ENCODE measurements at regions not wholly inside any gene's neighbourhood (a gene's known extent, or its start where the extent isn't known, plus 50 kb on each side); places are given as distances from the start of the nearest gene placed in this dataset.

DNA sequence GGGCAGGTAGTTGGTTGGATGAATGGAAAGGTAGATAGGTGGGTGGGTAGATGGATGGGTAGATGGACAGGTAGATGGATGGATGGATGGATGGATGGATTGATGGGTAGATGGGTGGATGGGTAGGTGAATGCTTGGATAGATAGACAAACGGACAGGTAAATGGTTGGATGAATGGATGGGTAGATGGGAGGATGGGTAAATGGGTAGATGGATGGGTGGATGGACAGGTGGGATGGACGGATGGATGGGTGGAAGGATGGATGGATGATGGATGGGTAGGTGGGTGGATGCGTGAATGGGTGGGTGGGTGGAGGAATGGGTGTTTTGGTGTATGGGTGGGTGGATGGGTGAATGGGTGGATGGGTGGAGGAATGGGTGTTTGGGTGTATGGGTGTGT, 50.1 kb upstream of the ASAP2 start:
- no peaks in the 10 kb centered on the region for H3K4me1 ChIP-seq
- no peaks in the 10 kb centered on the region for H3K36me3 ChIP-seq
- DNase-seq: no peak
- H3K27me3 ChIP-seq: no peaks in the 10 kb centered on the region
- H3K27ac ChIP-seq: no peak overlapping the region
- no peak overlapping the region for H3K4me3 ChIP-seq
- no peaks in the 10 kb centered on the region for H3K9me3 ChIP-seq (replicated peaks)

DNA sequence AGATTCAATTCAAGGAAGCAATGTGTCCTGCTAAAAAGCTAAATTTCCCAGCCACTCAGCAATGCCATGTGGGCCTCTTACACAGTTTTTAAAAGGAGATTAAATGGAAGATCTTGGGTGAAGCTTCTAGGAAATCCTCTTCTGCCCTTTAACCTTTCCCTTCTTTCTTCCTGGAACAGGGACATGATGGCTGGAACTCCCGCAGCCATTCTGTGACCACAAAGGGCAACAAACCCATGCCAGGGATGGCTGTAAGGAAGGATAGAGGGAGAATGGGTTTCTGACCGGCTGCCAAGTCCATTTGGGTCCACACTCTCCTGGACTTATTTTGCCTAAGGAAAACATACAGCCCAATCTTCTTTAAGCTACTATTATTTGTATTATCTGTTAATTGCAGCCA, 52.6 kb upstream of the ASAP2 start:
- no peaks in the 10 kb centered on the region for H3K4me1 ChIP-seq
- no peaks in the 10 kb centered on the region for H3K36me3 ChIP-seq
- no peak for DNase-seq
- no peaks in the 10 kb centered on the region for H3K9me3 ChIP-seq (replicated peaks)
- no peaks in the 10 kb centered on the region for H3K27me3 ChIP-seq
- H3K4me3 ChIP-seq: no peak overlapping the region
- H3K27ac ChIP-seq: no peak overlapping the region

DNA sequence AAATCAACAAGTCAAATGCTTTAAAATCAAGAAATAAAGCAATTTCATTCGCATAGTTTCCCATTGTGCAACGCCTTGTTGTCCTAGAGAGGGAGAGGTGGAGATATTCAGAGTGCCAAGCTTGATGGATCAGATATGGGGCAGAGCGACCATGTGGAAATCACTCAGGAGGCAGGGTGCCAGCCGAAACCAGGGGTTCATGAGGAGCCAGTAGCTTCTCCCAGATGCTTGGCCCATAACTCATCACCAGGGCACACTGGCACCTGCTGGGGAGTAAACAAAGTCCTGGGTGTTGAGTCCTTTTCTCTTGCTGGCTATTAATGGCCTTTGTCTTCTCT, 53.0 kb upstream of the ASAP2 start:
- H3K4me3 ChIP-seq: no peak overlapping the region
- H3K4me1 ChIP-seq: no peaks in the 10 kb centered on the region
- no peak for DNase-seq
- H3K9me3 ChIP-seq (replicated peaks): no peaks in the 10 kb centered on the region
- H3K27me3 ChIP-seq: no peaks in the 10 kb centered on the region
- H3K36me3 ChIP-seq: no peaks in the 10 kb centered on the region
- no peak overlapping the region for H3K27ac ChIP-seq

DNA sequence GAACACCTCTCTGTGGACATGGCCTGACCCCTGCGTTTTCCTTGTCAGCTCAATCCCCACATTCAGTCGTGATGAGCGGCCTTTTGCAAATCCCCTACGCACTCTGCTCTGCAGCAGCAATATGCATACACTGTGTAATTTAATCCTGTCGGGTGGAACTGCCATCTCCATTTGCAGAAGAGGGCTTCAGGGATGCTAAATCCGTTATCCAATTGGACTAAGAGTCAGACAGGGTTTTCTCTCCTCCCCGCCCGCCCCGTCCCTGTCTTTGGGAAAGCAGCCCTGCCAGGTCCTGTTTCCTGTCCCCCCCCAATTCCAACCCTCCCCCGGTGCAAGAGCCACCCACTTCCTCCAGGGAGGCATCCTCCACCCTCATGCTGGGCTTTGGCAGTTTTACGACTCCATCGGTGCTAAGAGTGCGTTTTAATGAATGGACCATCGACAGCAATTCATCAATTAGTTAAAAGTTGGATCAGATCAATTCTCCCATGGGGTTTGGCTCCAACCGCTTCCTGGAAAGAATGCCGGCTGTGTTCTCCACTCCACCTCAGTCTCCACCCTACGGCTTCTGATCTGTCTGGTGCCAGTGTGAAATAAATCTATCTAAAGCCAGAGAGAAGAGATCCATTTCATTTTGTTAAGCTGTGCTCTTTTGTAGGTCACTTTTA, 53.5 kb upstream of the ASAP2 start:
- H3K4me1 ChIP-seq: no peaks in the 10 kb centered on the region
- H3K9me3 ChIP-seq (replicated peaks): no peaks in the 10 kb centered on the region
- DNase-seq: peak; percentile 41 to 63
- H3K36me3 ChIP-seq: no peaks in the 10 kb centered on the region
- H3K27me3 ChIP-seq: no peaks in the 10 kb centered on the region
- no peak overlapping the region for H3K27ac ChIP-seq
- H3K4me3 ChIP-seq: 0 out of 2 replicates have a peak overlapping the region, but pooled peaks have one; percentile 17

DNA sequence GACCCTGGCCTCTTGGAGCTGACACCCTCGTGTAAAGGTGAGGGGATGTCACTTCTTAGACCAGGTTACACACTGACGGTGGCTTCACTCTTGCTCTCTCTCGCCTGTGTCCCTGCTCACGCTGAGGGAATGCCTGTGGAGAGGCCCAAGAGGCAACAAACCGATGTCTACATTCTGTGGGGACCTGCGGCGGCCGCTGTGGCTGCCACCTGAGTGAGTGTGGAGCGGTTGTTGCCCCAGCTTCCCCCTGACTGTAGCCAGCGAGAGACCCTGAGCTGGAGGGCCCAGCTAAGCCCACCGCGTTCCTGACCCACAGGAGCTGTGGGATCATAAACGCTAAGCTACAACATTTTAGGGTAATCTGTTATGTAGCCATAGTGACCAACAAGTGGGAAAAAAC, 55.7 kb upstream of the ASAP2 start:
- H3K4me3 ChIP-seq: no peak overlapping the region
- no peaks in the 10 kb centered on the region for H3K4me1 ChIP-seq
- H3K27ac ChIP-seq: no peak overlapping the region
- DNase-seq: no peak
- H3K9me3 ChIP-seq (replicated peaks): no peaks in the 10 kb centered on the region
- H3K27me3 ChIP-seq: no peaks in the 10 kb centered on the region
- H3K36me3 ChIP-seq: no peaks in the 10 kb centered on the region

DNA sequence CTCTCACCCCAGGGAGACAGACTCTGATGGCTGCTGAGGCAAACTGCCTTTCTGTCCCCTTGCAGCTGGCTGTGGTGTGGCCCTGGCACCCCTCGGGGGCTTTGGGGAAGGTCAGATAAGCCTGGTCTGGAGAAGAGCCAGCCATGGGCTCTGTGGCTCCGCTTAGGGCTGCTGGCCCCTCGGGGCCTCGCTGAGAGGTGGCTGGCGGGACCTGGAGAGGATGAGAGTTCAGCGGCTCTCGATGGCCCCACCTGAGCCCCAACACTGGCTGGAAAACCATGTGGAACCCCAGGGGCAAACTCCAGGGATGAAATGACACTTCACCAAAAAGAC, 56.1 kb upstream of the ASAP2 start:
- no peaks in the 10 kb centered on the region for H3K36me3 ChIP-seq
- no peaks in the 10 kb centered on the region for H3K9me3 ChIP-seq (replicated peaks)
- no peak overlapping the region for H3K4me3 ChIP-seq
- no peaks in the 10 kb centered on the region for H3K27me3 ChIP-seq
- H3K27ac ChIP-seq: no peak overlapping the region
- no peak for DNase-seq
- H3K4me1 ChIP-seq: no peaks in the 10 kb centered on the region

DNA sequence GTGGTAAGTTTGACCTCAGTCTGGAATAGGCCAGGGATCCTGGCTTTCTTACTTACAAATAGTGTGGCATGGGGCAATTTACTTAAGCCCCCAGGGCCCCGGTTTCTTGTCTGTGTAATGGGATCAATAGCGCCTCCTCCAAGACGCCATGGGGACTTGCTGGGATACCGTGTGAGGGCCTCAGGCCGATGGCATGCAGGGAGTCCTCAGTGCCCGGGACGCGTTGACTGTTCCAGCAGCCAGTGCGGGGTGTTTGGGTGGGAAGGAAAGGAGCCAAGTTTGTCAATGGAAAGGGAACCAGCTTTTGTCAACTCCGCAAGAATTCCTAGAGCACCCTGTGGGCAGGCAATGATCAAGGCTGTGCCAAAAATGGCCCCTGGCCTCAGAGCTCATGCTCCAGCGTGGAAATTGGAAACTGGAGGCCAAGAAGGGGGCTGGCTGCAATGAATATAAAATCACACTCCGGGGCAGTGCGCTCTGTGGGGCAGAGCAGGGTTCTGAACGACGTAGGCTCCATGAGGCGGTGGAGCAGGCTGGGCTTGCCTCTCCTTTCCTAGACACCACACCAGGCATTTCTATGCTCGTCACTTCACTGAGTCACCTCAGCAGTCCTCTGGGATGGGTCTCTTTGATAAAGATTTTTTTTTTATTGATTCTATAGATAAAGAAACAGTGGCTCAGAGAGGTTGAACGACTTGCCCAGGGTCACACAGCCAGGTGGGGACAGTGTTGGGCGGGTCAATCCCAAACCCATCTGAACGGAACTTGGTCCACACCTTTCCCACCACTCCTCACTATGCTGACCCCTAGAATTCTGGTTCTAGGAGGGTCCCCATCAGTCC, 56.7 kb upstream of the ASAP2 start:
- Histone ChIP-seq H3K27me3 (no peaks in the 10 kb centered on the region), H3K4me1 (no peaks in the 10 kb centered on the region), H3K36me3 (no peaks in the 10 kb centered on the region), H3K9me3 (replicated peaks) (no peaks in the 10 kb centered on the region), H3K27ac (no peak overlapping the region), H3K4me3 (no peak overlapping the region)
- DNase-seq: no peak

DNA sequence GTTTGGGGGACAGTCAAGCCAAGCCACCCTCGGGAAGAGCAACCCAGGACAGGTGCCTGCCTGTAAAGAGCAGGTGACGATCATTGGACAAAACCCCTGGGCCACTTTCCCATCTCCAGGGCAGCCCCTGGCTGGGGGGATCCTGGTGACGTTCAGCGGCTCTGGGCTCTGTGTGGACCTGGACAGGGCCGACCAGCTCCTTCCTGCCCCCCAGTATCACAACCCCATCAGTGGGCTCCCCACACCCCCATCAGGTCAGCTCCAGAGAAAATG, 57.3 kb upstream of the ASAP2 start:
- no peak overlapping the region for H3K4me3 ChIP-seq
- H3K36me3 ChIP-seq: no peaks in the 10 kb centered on the region
- H3K9me3 ChIP-seq (replicated peaks): no peaks in the 10 kb centered on the region
- no peak for DNase-seq
- H3K27me3 ChIP-seq: no peaks in the 10 kb centered on the region
- no peak overlapping the region for H3K27ac ChIP-seq
- no peaks in the 10 kb centered on the region for H3K4me1 ChIP-seq

DNA sequence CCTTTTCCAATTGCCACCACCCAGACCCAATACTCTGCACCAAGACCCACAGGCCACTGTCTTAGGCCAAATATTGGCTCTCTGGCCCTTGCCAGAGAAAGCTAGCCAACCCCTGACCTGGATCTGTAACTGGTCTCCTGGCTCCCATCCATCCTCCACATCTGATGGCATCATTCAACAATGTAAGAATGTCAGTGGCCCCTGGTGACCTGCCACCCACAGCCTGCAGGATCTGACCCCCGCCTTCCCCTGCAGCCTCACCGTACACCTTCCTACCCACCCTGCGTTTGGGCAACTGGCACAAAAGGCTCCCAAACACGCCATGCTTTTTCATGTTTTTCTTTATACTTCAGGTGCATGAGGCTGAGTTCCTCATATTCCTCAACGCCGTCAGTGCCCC, 60.0 kb upstream of the ASAP2 start:
- Histone ChIP-seq H3K36me3 (no peaks in the 10 kb centered on the region), H3K27me3 (no peaks in the 10 kb centered on the region), H3K9me3 (replicated peaks) (no peaks in the 10 kb centered on the region), H3K4me1 (peaks cover 3% of the 10 kb centered on the region; the same call in 1 of the 2 replicates), H3K27ac (no peak overlapping the region), H3K4me3 (no peak overlapping the region)
- no peak for DNase-seq

DNA sequence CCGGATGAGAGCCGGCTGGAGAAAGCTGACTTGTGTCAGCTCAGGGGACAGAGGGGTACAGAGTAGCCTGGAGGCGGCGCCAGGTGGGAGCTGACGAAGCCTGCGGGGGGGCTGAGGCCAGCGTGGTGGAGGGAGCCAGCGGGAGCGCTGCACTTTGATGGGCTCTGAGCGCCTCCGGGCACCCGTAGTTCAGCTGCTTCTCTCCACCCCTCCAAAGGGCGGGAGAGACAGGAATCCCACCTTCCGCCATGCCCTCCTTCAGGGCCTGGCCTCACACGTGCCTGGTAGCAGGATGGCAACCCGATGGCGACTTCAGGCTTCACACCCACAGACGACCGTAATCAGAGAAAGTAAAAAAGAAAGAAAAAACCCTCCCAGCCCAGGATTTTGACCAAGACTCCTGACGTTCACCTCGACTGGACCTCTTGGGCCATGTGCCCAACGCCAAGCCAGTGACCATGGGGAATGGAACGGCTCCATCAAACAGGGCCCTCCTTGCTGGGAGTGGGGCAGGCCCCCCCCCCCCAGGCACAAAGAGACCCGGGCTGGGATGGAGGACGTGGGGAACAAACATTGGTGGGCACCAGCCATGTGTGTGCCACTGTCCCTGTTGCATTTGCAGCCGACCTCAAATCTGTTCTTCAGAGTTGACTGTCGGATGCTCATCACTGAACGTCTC, 60.7 kb upstream of the ASAP2 start:
- no peak overlapping the region for H3K27ac ChIP-seq
- no peak for DNase-seq

DNA sequence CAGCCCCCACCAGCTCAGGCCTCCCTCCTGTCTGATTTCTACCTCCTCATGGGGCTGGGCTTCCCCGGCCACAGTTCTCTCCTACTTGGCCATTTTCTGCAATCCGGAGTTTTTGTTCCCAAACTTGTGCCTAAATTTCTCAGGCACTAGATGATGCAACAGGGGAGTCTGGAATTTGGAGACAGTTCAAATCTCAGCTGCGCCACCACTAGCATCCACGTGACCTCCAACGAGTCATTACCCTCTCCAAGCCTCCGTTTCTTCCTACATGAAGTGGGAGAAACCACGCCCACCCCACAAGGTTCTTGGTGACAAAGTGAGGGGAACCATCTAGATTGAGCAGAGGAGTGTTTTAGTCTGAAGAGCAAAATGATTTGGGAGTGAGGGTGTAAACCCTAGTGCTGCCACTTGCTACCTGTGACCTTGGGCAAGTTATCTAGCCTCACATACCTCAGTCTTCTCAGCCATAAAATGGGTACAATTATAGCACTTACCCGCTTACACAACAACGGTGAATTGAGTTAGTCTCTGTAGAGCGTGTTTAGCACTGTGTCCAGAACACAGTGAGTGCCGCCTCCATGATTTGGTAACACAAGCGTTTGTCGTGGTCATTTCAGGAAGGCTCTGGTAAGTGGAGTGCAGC, 61.4 kb upstream of the ASAP2 start:
- no peak for DNase-seq
- no peak overlapping the region for H3K27ac ChIP-seq
- no peak overlapping the region for H3K4me3 ChIP-seq
- H3K9me3 ChIP-seq (replicated peaks): no peaks in the 10 kb centered on the region
- H3K36me3 ChIP-seq: no peaks in the 10 kb centered on the region
- H3K4me1 ChIP-seq: peaks cover 3% of the 10 kb centered on the region; the same call in 1 of the 2 replicates
- no peaks in the 10 kb centered on the region for H3K27me3 ChIP-seq

More for the DNA sequence above, 60.7 kb upstream of the ASAP2 start:
- Histone ChIP-seq H3K27me3 (no peaks in the 10 kb centered on the region), H3K4me1 (peaks cover 3% of the 10 kb centered on the region; the same call in 1 of the 2 replicates), H3K36me3 (no peaks in the 10 kb centered on the region), H3K4me3 (no peak overlapping the region), H3K9me3 (replicated peaks) (no peaks in the 10 kb centered on the region)

DNA sequence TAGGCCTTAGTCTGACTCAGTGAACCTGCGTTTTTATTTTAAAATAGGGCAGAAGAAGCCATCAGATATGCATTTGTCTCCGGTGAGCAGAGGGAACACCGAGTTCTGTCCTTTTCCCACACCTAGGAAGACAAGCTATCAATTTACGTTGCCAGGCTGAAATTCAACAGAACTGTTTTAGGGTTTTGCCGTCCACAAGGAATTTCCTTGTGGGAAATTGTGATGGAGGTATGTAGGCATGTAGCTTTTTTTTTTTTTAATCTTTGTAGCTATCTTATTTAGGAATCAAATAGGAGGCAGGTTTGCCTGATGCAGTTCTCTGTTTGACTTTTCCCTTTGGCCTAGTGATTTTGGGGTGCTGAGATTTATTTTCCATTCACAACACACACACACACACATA, 62.0 kb upstream of the ASAP2 start:
- Histone ChIP-seq H3K9me3 (replicated peaks) (no peaks in the 10 kb centered on the region), H3K27me3 (no peaks in the 10 kb centered on the region), H3K27ac (no peak overlapping the region), H3K36me3 (no peaks in the 10 kb centered on the region), H3K4me1 (peaks cover 3% of the 10 kb centered on the region; the same call in 1 of the 2 replicates), H3K4me3 (no peak overlapping the region)
- DNase-seq: no peak

DNA sequence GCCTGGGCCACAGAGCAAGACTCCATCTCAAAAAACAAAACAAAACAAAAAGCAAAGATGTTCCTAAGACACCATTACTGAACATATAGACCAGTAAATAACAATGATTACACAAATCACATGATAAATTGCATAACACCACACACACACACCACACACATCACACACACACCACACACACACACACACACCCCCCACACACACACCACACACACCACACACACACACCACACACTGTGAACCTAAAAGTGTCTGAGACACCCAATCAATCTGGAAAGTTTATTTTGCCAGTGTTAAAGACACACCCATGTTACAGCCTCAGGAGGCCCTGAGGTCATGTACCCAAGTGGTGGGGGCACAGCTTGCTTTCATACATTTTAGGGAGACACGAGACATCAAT, 62.6 kb upstream of the ASAP2 start:
- H3K36me3 ChIP-seq: no peaks in the 10 kb centered on the region
- DNase-seq: no peak
- no peaks in the 10 kb centered on the region for H3K27me3 ChIP-seq
- H3K4me1 ChIP-seq: peaks cover 3% of the 10 kb centered on the region; the same call in 1 of the 2 replicates
- no peak overlapping the region for H3K4me3 ChIP-seq
- H3K27ac ChIP-seq: no peak overlapping the region
- H3K9me3 ChIP-seq (replicated peaks): no peaks in the 10 kb centered on the region

DNA sequence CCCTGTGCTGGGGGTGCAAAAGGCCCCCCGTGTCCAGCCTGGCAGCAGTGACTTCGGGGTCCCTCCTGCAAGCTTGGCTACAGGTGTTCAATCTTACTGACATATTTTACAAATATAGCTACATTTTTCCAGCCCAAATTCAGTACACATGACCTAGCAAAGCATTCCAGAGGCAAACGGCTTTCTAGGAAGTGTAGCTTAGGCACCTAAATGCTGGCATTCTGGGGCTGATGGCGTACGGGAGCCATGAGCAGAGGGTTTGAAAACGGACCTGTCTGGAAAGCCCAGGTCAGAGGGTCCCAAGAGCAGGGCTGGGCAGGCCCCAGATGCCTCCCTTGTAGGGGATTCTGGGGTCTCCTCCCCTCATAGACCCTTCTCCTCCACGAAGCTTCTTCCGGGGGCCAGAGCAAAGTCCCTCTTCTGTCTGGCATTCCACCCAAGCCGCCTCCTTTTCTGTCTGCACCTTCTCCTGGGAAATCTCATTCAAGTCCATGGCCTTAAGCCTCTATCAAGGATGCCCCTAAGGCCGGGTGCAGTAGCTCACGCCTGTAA, 63.3 kb upstream of the ASAP2 start:
- H3K27ac ChIP-seq: peak overlapping the region; percentile 18; the same call in 1 of the 2 replicates
- H3K4me3 ChIP-seq: peak overlapping the region; percentile 37
- H3K4me1 ChIP-seq: peaks cover 3% of the 10 kb centered on the region; the same call in 1 of the 2 replicates
- DNase-seq: no peak
- no peaks in the 10 kb centered on the region for H3K36me3 ChIP-seq
- H3K27me3 ChIP-seq: no peaks in the 10 kb centered on the region
- no peaks in the 10 kb centered on the region for H3K9me3 ChIP-seq (replicated peaks)

Measured in SJCRH30 (cell line).